HG02623 (cell line): ENCODE measurements at regions not wholly inside any gene's neighbourhood (a gene's known extent, or its start where the extent isn't known, plus 50 kb on each side); places are given as distances from the start of the nearest gene placed in this dataset.
"Not testable (repeated sequence)": the region's sequence is repeated elsewhere in the genome, so short reads cannot be mapped to it uniquely, and the experiment has no call there.

Experiments used
- ATAC-seq: cut with Tn5 transposase; IDR thresholded peaks from one replicate; pipeline ENCODE4 v1.9.1; 2021; ENCODE audit warnings: moderate library complexity; ENCODE audit not compliant: unreplicated experiment

DNA sequence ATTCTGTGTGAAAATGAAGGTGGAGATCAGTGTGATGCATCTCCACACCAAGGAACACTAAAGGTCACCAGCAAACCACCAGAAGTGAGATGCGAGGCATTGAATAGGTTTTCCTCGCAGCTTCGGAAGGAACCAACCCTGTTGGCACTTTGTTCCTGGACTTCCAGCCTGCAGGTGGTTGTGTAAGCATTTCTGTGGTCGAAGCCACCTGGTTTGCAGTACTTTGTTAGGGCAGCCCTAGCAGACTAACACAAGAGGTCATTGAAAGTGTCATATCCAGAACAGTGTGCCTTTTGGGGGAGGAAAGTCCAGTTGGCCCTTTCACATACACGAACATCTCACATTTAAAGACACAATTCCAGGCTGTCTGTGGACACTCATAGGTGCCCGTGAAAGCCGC is 237.2 kb upstream of the PLGLB1 start:
- not testable (repeated sequence) for ATAC-seq

DNA sequence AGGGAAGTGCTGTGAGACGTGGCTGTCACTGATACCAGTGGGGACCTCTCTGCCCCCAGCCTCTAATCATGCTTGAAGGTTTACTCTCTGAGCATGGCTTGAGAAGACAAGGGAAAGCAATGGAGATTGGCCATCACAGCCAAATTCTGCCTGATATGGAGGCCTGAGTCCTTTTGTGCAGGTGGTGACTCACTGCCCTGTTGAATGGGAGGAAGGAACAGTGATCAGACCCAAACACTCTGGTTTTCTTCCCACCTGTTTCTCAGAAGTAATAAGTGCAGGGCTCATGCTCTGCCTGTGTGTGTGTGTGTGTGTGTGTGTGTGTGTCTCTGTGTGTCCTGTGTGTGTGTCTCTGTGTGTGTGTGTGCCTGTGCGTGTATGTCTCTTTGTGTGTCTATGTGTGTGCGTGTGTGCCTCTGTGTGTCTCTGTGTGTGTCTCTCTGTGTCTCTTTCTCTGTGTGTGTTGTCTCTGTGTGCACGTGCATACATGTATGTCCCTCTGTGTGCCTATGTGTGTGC is 240.6 kb upstream of the PLGLB1 start:
- ATAC-seq: not testable (repeated sequence)

DNA sequence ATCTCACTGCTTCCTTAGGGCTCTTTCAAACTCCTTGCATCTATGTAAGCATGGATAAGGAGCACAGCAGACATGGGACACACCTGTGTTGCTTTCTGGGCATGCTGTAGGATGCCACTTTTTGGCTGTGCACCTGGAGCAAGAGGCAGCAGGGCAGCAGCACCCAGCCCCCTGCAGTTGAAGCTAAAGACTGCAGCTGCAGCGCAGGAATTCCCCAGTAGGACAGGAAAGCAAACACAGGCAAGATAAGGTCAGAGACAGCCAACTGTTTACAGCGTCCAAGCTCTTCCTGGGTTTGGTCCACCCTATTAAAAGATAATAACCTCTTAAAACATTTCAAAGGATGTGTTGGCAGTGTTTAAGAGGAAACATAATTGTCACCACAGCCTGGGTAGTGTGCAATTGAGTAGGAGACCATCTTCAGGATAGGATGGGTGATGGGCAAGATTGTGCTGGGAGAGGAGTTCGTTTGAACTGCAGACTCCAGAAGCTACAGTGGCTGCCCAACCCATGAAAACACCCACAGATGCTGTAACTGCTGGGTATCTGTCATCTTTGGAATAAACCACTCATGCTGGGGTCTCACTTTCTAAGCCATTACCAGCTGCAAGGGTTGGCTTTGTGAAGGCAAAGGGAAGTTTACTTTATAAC is 242.3 kb upstream of the PLGLB1 start:
- ATAC-seq: not testable (repeated sequence)

DNA sequence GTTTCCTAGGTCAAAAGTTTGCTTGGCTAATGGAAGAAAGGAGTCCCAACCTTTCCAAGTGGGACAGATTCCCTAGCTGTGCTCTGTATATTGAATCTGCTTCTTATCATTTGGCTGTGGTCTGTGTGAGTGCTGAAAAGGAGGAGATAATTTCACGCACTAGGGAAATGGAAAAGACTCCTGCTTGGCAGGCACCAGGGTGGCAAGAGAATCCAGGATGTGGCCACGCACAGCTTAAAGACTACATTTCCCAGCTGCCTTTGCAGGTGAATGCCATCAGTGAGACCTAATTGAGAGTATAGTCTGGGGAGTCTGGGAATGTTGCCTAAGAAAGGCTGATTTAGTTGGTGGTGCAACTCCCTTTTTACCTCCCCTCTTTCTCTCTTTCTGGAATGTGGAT is 253.5 kb upstream of the PLGLB1 start:
- ATAC-seq: not testable (repeated sequence)

DNA sequence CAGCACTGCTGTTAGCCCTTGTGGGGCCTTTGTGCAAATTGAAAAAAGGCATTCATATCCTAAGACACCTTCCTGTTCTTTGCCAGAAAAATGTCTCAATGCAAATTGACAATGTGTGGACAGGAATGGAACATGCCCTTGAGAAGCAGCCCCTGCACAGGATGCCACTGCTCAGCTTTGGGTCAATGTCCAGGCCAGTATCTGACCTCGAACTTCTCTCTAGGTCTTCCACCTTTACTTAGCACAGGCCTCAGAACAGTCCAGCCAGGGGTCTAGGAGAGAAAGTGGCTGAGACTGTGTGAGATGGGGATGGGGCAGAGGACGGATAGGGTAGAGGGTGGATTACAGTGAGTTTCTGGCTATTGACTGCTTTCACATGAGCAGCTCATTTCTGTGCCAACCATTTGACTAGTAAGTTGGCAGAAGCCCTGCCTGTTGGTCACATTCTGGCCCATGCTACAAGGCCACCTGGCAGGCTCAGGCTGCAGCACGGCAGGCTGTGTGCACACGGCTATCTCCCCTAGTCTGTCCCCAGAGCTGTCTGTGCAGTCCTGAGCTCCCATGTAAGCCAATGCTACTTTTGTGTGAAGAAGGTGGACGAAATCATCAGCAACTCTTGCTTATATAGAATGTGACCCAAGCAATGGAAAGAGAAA is 254.5 kb upstream of the PLGLB1 start:
- ATAC-seq: not testable (repeated sequence)

DNA sequence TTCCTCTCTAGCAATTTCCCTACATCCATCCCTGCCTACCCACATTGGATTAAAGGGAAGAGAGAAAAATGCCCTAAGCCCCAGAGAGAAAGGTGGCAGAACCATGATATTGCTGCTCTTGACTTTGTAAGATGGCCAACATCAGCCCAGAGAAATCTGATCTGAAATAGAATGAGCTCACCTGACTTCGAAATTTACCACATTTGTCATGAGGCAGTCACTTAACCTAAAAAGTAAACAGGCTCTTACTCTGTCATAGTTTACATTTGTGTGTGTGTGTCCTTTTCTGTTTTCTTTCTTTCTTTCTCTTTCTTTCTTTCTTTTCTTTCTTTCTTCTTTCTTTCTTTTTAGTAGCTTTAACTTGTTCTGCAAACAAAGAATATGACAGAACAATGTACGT is 255.0 kb upstream of the PLGLB1 start:
- ATAC-seq: not testable (repeated sequence)

DNA sequence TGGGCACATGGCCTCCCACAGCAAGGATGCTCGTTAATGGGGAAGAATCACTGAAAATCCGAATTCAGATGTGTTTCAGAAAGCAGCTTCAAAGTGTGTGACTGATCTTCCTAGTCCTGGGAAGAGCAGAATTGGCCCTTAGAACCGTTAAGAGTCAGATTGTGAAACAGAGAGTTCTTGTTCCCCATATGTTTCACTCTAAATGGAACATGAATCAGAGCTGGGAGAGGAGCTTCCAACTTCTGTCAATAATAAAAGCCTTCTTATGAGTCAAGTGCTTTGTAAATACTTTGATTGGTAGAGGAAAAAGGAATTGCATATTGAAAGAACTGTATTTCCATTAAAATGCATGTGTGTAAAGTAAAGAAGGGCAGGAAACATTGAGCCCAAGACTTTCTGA is 256.1 kb upstream of the PLGLB1 start:
- ATAC-seq: not testable (repeated sequence)

DNA sequence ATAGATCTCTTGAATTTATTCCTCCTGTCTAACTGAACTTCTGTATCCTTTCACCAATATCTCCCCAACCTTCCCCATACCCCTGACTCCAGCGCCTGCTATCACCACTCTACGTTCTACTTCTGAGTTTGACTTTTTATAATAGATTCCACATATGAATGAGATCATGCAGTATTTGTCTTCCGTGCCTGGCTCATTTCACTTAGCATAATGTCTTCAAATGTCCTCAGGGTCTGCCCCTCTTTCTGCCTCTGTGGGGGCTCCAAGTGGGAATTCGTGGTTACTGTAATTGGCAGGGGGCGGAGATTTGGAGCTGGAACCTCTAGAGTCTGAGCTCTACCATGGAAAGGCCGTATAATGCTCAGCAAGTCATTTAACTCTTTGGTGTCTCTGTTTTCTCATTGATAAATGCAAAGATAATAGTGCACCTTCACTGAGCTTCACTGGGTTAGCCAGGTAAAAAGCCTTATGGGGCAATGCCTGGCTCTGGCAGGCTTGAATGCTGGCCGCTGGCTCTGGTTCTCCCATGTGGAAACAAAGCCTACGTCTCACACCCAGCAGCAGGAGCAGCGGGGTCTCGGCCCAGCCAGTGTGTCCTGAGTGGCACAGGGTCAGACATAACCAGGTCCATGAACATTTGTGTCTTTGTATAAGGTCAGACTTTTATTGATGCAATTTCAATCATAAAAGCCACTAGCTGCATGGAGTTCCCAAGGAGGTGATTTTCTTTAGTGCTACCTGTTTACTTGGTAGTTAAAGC is 259.1 kb upstream of the PLGLB1 start:
- ATAC-seq: not testable (repeated sequence)

DNA sequence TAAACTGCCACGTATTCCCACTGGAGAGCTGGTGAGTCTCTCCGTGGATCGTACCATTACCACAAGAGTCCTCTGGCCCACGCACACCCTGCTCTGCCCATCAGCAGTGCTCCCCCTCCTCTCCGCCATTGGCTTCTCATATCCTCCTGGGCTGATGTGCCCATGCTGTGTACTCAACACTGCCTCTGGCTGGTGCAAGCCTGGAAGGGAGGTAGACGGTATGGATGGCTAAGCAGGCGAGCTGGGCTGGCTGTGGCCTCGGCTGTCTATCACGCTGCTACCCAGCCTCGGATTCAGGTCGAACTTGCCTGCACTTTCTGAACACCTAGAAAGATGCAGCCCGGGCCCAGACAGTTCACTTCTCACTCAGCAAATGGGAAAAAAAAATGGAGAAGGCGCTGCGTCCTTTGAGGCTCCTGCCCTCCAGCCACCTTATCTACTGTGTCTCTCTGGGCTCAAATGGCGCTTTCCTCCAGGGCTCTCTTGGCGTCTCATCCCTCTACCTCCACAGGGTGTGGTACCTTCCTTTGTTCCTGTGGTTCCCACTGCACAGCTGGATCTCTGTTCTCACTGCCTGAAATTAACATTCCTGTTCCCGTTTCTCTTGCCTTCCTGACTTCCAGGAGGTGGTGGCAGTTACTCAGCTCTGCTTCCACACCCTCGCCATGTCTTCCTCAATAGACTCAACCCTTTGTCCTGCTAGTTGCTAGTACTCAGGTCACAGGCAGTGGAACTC is 262.3 kb upstream of the PLGLB1 start:
- not testable (repeated sequence) for ATAC-seq

DNA sequence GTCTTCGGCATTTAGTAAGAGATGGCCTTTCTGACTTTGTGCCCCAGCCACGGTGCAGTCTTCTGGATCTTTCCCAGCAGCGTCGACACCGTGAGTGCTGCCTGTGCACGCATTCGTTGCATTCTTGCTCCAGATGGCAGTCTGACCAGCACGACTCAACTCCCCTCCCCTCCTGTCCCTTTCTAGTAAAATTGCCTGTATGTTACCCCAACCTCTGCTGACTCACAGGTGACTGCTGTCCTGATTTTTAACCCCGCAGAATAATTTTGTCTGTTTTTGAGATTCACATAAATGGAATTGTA is 262.8 kb upstream of the PLGLB1 start:
- ATAC-seq: not testable (repeated sequence)

DNA sequence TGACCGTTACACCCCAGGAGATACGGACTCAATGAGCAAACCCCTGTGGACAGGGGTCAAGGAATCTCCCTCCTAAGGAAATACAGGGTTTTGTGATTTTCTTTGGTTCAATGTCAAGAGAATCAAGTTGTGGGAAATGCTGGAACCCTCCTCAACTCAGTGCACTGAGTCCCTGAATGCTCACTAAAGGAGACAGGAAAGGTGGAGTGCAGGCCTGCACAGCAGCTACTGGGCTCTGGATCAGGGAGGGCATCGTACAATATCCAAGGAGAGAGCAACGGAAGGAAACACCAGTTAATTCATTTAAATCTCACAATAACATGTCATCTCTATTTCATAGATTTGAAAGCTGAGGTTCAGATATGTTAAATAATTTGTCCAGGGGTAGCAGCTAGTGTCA is 263.5 kb upstream of the PLGLB1 start:
- ATAC-seq: not testable (repeated sequence)

DNA sequence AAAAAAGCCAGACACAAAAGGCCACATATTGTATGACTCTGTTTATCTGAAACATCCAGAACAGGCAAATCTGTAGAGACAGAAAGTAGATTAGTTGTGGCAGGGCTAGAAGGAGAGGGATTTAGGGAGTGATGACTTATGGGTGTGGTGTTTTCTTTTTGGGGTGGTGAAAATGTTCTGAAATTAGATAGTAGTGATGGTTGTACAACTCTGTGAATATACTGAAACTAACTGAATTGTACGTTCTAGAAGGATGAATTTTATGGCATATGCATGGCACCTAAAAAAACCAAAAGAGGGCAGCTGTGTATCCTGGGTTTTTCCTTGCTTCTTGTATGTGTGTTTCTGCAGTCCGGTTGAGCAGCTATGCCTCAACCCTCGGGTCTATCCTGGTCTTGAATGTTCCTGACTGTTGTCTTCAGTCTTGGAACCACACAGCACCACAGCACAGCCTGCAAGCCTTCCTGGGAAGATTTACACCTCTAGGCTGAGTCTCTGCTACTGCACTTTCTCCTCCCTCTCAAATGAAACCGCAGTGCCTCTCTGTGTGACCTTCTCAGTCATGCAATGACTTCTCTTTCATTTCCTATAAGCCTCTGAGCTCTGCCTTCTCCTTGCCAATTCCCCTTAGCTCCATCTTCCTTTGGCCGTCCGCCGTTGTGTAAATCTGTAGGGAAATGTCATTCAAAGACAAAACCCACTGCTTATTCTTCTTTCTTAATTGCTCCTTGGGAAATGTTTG is 269.1 kb upstream of the PLGLB1 start:
- not testable (repeated sequence) for ATAC-seq

DNA sequence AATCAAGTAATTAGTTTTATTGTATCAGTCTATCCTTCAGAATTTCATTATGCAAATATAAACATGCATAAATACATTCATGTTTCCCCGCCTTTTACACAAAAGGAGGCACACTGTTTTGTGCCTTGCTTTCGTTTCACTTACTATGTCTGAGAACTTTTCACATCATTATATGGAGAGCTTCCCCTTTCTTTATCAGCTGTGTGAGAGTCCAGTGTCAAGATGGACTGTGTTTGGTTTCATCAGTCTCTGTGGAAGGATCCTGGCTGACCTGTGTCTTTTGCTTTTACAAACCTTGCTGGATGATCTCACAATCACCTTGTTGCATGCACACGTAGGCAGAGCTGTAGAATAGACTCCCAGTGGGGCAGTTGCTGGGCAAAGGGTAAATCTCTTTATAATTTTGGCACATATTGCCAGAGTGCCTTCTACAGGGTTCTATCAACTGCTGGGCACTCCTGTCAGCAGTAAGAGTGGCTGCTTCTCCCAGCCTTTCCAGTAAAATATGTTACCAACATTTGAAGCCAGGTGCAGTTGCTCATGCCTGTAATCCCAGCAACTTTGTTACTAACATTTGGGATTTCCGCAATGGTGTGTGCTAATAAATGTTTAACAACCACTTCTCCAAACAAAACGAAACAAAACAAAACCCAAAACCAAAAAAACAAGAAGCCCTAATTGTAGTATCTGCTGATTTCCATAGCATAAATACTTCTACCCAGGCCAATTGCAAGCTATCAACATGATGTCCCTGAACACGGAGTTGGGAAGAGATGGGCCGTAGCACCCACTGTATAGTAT is 270.0 kb upstream of the PLGLB1 start:
- not testable (repeated sequence) for ATAC-seq

DNA sequence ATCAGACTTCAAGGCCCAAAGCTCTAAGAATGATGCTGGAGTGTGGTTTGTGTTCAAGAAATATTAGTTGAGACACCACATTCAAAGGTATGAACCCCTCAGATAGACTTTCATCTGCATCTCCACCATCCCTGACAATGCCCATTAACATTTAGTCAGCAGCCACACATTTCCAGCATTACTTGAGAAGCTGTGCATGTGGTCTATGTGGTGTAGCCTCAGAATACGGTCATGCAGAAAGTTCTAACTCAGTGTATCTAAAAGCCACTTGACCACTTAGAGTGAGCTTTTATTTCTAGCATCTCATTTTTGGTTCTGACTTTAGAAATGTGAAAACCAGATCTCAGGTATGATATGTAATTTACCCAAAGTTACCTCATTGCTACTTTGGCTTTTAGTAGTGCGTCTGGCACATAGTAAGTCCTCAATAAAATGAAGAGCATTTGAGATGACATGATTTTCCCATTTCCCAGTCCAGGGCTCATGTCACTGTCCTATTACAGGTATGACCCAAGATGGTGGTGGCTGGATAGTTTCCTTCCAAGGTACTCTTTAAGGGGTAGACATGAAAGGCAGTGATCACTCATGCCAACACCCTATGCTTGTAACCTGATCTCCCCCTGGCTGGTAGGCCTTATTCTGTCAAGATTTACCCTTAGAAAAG is 272.4 kb upstream of the PLGLB1 start:
- ATAC-seq: not testable (repeated sequence)

DNA sequence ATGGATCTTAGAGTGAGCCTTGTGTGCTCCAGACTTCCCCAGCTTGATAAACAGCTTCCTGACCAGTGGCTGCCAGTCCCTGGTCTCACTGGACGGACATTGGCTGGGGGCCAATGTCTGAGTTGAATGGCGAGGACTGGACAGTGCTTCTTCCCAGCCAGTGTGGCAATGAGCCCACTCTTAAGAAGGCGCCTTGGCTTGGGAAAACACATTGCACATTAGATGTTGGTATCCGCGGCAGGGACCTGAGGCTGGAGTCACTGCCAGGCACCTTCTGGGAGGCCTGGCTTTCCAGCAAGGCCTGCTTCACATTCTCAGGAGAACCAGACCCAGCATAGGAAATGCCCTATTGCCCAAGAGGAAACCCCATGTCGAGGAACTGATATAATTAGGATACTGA is 273.5 kb upstream of the PLGLB1 start:
- ATAC-seq: not testable (repeated sequence)

DNA sequence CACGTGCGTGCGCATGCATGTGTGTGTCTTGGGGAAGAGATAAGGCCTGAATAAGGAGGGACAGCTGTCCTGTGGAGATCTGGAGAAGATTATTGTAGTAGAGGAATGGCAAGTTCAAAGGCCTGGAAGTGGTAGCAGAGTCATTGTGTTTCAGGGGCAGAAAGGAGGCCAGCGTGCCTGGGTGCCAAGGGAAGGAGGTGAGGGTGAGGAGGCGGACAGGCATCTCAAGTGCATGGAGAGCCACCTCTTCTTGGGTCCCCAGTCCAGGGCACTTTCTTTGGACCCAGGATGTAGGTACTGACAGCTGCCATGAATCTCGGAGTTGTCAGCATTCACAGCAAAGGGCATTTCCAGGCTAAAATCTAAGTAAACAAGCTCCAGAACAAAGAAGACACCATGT is 279.7 kb upstream of the PLGLB1 start:
- not testable (repeated sequence) for ATAC-seq

DNA sequence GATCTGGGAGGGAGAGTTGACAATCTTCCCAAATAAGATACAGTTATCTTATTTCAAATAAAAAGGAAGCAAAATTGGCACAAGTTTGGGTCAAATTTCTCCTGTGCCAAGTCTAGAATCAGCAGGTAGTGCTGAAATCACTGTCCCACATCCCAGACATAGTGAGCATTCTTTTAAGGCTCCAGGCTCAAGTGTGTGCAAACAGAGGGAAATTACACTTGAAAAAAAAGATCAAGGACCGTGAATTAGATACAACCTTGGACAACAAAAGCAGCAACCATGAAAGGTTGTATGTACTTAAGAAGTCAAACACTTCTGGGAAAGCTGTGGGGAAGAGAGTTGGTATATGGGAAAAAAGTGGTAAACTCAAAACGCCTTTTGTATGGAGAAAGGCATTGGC is 280.2 kb upstream of the PLGLB1 start:
- not testable (repeated sequence) for ATAC-seq

DNA sequence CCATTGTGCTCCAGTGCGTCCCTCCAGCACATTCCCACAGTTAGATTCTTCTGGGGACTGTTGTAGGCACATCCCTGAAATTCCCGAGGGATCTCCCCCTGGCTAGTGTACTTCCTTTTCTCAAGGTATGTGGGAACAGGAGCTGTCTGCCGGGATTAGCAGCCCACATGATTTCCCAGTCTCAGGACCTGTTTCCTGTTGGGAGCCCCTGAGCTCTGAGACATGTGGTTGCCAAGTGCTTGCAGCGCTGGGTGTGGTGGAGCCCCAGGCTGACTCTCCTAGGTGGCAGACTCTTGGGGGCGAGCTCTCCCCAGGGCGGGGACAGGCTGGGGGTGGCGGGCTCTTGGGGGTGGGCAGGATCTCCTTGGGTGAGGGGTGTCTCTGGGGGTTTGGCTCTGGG is 287.0 kb upstream of the PLGLB1 start:
- not testable (repeated sequence) for ATAC-seq

DNA sequence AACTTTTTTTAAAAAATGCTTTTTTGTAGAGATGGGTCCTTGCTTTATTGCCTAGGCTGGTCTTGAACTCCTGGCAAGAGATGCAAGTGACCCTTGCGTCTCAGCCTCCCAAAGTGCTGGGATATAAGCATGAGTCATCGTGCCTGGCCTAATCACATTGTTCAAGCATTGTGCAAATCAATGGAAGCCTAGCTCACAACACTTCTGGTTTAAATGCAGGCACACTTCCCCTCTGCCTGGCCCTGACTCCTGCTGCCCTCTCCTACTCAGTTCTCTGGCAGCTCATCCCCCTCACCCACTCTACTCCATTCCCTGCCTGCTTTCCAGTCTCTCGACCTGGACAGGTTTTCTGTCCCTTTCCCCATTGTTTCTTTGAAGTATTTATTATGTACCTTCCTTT is 288.1 kb upstream of the PLGLB1 start:
- not testable (repeated sequence) for ATAC-seq
